Activated T-cell treated with anti-CD3 and anti-CD28 coated beads, Interleukin-2, amount 50 U/mL, for 48 hours (primary cell): ENCODE measurements at regions not wholly inside any gene's neighbourhood (a gene's known extent, or its start where the extent isn't known, plus 50 kb on each side); places are given as distances from the start of the nearest gene placed in this dataset.

Experiments
- DNase-seq, 2 experiments: peaks; one replicate each; pipeline ENCODE4 v3.0.0-alpha.2; 2020

- no peak for DNase-seq
Observed at GRCh38 chr5:167623354-167623753, 668.1 kb upstream of the WWC1 start.

- no peak for DNase-seq
Observed at GRCh38 chr5:167624053-167624452, 667.4 kb upstream of the WWC1 start.

DNA sequence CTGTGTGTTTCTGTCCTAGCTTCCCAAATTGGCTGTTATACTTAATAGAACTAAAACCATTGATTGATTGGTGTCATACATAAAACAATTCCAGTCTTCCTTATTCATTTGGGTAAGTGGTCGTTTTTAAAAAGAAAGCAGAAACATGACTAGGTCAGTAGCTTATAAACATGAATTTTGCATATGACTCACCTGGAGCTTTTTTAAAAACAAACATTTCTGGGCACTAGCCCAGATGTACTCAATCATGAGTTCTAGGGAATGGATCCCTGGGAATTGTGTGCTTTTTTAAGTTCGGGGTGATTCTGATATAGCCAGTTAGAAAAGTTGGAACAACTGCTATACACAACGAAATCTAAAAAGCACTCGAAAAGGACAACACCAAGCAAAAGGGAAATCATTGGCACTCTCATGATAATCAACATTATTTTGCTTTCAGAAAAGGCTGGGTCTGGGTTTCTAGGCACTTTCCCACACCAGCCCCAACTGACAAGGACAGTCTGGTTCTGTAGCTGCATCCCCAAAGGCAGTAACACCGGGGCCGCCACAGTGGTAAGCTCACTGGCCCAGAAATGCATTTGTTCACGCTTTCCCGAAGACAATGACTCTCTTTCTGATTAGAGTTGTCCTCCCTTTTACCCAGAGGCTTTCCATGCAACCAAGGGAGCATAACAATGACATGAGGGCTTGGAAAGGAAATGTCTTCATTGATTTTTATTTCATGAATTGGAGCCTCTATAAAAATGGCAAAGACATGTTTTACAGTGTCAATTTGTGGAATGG lies 664.9 kb upstream of the WWC1 start:
- DNase-seq, result no peak

- DNase-seq, result no peak
Observed at GRCh38 chr5:167629634-167630033, 661.8 kb upstream of the WWC1 start.

GRCh38 chr5:167631191-167631590 lies 660.3 kb upstream of the WWC1 start:
- DNase-seq, result no peak

DNA sequence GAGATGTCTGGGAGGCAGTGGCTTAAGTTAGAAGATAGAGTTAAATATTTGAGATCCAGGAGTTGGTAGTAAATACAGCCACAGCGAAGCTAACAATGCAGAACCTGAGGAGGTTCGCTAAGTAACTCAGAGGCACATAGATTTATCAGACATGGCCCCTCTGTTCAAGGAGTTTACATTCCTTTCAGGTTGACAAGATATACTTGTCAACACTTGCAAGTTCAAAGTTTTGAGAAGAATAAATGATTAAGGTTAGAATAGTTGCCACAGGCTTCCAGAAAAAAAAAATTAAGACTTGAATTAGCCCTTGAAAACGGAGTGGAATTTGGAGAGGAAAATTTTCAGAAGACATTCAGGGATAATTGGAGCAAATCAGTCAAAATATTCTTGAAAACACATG lies 658.3 kb upstream of the WWC1 start:
- no peak for DNase-seq

GRCh38 chr5:167633931-167634341 lies 657.5 kb upstream of the WWC1 start:
- DNase-seq, result no peak

DNA sequence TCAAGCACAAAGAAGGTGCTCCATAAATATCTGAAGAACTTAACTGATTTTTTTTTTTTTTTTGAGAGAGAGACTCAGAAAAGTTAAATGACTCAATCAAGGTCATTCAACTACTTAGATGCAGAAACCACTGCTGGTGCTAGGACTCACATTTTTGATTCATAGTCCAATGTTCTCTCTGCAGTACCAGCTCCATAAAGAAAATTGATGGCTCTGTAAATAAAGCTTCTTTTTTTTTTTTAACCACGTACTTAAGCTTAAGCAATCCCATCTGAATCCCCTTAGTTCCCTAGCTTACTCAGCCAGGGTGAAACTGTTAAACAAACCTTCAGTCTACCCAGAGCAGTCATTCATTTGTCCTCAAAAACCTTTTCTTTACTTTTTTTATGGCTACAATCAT lies 657.0 kb upstream of the WWC1 start:
- DNase-seq, result no peak

DNA sequence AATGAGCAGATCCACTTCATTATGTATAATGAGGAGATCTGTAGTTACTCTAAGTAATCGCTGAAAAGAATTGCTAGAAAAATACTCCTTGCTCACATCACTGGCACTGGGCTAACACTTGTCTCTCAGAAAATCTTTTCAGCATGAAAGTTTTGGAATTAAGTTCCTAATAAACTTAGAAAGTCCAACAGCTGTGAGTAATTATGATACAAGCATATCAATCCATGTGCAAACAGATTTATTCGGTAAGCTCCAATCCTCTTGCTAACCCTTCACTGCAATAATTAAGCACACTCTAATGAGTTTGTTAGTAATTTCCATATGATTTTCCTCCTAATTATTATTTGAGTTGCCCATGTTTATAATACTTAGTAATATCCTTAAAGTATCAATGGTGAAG lies 652.6 kb upstream of the WWC1 start:
- DNase-seq, result no peak

- DNase-seq, result no peak
Observed at GRCh38 chr5:167639273-167639672, 652.2 kb upstream of the WWC1 start.

- DNase-seq, result no peak
Observed at GRCh38 chr5:167639766-167640165, 651.7 kb upstream of the WWC1 start.

- no peak for DNase-seq
Observed at GRCh38 chr5:167642181-167642580, 649.3 kb upstream of the WWC1 start.

DNA sequence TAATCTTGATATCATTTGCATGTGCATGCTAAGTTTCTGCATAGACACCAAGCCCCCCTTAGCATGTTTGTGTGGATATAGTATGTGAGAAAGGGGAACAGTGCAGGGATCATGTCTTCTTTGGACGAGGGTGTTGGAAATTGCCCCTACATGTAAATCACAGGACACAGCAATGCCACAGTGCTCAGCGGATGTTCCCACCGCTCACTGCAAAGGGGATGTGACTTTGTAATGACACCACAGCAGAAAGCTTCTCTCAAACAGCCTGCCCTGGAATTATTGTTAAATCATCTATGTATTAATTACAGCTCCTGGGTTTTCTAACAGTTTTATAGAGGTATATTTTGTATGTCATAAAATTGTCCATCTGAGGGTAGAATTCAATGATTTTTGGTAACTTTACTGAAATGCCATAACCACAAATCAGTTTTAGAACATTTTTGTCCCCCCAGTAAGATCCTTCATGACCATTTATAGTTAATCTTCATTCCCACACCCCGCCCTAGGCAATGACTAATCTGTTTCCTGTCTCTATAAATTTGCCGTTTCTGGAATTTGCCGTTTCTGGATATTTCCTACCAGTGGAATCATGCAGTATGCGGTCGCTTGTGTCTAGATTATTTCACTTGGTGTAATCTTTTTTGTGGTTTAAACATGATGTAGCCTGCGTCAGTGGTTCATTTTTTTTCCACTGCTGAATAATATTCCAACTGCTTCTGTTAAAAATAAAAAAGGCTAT lies 648.5 kb upstream of the WWC1 start:
- DNase-seq, result no peak

DNA sequence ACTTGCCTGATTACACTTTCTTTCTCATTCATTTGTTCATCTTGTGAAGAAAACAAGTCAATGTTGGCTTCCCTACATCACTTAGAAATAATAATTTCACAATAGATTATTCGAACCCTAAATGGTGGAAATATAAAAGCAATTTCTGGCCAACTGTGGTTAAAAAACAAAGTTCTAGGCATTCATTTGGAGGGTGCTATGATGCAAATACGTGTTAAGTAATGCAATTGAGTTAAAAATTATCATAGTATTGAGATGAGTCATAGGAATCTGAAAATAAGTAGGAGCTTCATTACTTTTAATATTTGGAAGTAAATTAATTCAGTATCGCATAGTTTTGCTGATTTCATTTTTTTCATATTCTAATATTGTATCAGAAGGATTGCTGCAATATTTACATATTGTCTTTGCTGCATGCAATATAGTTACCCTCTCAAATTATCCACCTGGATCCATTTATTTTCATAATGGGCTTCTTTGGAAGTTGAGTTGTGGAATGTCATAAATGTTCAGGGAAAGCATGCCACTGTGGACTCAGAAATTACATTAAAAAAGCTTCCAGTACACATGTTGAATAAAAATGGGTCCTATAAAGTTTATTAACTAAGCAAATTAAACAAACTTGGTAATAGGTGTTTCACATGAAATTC lies 647.7 kb upstream of the WWC1 start:
- DNase-seq, result no peak

GRCh38 chr5:167644619-167645018 lies 646.8 kb upstream of the WWC1 start:
- DNase-seq, result no peak

DNA sequence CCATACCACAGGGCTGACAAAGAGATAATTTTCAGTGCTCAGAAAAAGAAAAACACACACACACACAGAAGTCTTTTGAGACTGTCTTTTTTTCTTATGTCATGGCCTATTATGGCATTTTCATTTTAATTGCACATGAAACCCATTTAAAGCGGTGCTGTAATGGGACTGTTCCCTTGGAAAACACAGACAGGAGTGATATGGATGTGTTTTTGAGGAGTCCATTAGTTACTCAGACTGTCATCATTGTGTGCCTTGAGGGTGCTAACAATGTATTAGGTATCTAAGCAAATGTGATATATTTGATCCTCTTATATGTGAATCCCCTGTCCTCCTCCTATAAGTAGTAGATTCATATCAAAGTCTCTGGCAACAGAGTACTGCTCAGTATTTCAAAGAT lies 642.0 kb upstream of the WWC1 start:
- DNase-seq, result no peak

DNA sequence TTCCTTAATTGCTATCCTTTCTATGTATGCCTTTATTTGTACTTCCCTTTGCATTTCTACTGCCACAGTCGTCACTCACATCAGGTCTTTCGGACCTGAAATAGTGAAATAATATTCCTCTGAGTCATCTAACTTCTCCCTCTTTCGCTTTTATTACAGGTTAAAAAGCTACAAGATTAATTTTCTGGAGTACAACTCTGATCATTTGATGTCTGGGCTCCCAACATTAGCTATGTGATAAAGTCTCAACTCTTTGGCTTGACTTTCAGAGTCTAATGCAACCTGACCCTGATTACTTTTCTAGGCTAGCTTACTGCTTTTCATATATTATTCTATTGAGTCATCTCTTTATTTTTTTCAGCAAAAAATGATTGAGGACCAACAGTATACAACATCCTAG lies 638.8 kb upstream of the WWC1 start:
- no peak for DNase-seq

- no peak for DNase-seq
Observed at GRCh38 chr5:167653645-167654106, 637.8 kb upstream of the WWC1 start.

DNA sequence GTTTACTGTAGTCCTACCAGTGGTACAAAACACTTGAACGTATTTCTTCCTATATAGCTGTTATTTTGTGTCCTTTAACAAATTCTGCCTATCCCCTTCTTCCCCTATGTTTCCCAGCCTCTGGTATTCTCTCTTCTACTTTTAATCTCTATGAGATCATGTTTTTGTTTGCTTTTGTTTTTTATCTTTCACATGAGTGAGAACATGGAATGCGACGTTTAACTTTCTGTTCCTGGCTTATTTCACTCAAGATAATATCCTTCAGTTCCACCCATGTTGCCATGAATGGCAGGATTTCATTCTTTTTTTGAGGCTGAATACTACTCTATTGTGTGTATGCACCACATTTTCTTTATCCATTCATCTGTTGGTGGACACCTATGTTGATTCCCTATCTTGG lies 634.4 kb upstream of the WWC1 start:
- DNase-seq, result no peak

- no peak for DNase-seq
Observed at GRCh38 chr5:167658889-167659288, 632.6 kb upstream of the WWC1 start.

GRCh38 chr5:167661605-167662004 lies 629.8 kb upstream of the WWC1 start:
- no peak for DNase-seq

DNA sequence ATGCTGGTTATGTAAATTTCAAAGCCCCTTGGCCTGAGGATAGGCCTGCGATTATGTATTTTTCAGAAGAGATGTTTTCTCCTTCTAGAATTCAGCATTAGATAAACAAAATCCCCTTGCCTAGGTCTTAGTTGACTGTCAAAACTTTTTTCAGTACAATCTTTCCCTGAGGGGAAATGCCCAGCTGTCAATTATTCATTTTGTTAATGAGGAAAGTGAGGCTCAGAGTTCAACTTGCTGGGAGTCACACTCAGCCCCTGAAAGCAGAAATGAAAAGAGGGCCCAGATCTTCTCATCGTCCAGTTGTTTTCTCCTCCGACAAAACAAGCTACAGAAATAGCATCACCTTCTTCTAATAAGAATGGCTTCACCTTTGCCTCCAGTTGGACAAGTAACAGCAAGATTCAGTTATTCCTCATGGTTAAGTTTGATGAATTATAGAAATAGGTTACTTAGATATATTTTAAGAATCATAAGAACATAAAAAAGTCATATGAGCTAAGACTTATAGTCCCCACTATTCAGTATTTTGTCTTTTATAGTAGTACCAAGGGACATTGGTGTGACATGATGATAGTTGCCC lies 627.1 kb upstream of the WWC1 start:
- DNase-seq, result no peak

GRCh38 chr5:167665841-167666375 lies 625.5 kb upstream of the WWC1 start:
- DNase-seq, result no peak
